Pons (tissue), 1 donor: ENCODE measurements at regions not wholly inside any gene's neighbourhood (a gene's known extent, or its start where the extent isn't known, plus 50 kb on each side); places are given as distances from the start of the nearest gene placed in this dataset.

Experiments used
- DNase-seq: peaks from one replicate; pipeline ENCODE4 v3.0.0-alpha.2; 2016; ENCODE audit warnings: low spot score

DNA sequence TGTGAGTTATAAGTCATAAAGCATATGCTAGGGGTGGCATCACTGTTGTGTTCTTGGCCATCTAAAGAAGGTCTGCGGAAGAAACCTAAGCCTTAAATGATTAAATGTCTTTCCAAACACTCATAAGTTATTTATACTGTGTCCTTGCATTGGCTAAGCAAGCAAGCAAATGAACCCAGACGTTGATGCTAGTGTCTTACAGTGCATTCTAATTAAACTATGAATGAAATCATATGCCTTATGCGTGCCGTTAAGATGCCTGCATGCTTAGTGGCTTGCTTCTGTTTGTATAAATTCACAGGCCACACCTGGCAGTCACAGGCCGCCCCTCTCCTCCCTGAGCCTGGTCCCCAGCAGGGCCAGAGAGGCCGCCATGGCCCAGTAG lies 49.9 kb downstream of the RIN2 start:
- DNase-seq = no peak

DNA sequence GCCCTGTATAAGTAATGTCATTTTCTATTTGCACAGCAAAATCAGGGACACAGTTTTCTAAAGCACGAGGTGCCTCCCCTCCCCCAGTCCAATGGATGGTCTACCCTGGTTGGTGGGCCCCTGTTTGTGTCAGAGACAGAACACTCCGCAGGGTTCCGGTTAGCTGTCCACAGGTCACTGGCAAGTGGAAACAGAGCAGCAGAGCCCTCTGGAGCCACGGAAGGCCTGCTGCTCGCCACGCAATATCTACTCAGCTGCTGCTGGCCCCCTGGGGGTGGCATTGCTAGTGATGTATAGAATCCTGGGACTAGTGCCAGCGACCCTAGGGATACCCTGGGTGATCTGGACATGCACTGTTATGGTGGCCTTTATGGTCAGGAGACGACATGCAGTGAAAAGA lies 50.4 kb downstream of the RIN2 start:
- DNase-seq = no peak

- no peak for DNase-seq
These were observed 51.4 kb downstream of the RIN2 start for GRCh38 chr20:19809505-19809904.

DNA sequence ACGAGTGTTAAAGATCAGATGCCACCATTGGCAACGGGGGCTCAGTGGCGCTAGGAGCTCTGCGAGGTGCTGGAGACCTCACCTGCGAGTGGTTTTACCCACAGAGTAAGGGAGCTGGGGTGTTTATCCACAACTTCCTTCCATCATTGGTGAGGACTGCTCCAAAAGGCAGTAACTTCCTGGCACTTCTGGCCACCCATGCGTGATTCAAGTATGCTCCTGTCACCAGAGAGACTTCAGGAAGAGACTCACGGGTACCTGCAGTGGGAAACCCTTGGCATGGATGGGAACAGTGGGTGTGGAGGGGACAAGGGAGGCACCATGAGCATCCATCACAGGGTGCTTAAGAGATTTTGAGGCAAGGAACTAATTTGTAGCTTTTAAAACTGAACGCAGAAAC lies 53.2 kb downstream of the RIN2 start:
- no peak for DNase-seq

DNA sequence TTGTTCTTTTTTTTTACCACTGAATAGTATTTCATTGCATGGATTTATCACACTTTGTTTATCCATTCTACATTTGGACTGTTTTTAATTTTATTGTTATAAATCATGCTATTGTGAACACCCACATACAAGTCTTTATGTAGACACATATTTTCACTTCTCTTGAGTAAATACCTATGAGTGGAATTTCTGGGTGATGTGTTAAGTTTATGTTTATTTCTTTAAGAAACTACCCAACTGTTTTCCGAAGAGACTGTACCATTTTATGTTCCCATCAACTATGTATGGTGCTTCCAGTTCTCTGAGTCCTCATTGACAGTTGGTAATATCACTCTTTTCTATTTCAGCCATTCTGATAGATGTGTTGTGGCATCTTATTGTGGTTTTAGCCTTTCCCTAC lies 54.0 kb downstream of the RIN2 start:
- no peak for DNase-seq

- no peak for DNase-seq
These were observed 54.6 kb downstream of the RIN2 start for GRCh38 chr20:19812696-19813095.

GRCh38 chr20:19813846-19814640 lies 56.0 kb downstream of the RIN2 start:
- peak; percentile 55 for DNase-seq

GRCh38 chr20:19815553-19815991 lies 57.5 kb downstream of the RIN2 start:
- DNase-seq = peak; percentile 38

GRCh38 chr20:19816386-19816785 lies 58.3 kb downstream of the RIN2 start:
- DNase-seq = no peak

GRCh38 chr20:19817017-19817416 lies 59.0 kb downstream of the RIN2 start:
- DNase-seq = no peak

DNA sequence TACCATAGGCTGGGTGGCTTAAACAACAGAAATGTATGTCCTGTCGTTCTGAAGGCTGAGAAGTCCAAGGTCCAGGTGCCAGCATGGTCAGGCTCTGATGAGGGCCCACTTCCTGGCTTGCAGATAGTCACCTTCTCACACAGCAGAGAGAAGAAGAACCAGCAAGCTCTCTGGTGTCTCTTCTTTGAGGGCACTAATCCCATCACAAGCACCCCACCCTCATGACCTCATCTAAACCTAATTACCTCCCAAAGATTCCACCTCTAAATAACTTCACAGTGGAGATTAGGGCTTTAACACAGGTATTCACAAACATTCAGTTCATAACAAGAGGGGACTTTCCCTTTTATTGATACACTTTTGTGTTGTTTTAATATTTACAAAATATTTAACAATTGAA lies 61.1 kb downstream of the RIN2 start:
- no peak for DNase-seq

DNA sequence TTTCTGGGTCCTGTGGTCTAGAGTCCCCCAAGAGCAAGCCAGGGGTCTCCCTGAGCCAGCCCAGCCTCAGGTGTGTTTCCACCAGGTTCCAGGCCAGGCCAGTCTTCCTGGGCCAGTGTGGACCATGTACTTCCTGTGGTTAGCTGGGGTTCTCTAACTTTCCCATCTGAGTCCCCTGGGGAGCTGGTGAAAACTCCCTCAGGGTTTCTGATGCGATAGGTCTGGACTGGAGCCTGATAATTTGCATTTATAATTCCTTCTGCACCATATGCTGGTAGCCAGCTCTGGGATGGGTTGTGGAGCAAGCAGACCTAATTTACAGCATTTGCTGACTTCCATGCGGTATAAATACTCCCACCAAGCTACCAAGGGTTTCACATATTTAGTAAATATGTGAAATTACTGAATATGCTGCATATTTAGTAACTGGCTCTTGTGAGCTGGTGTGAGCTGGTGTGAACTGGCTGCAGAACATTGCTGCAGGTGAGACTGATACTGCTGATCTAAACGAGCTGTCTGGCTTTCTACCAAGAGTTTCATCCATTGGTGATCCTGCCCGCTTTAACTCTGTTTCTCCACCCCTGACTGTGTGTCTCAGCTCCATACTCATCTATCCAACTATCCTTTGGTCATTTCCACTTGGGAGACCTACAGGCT lies 62.6 kb downstream of the RIN2 start:
- no peak for DNase-seq

DNA sequence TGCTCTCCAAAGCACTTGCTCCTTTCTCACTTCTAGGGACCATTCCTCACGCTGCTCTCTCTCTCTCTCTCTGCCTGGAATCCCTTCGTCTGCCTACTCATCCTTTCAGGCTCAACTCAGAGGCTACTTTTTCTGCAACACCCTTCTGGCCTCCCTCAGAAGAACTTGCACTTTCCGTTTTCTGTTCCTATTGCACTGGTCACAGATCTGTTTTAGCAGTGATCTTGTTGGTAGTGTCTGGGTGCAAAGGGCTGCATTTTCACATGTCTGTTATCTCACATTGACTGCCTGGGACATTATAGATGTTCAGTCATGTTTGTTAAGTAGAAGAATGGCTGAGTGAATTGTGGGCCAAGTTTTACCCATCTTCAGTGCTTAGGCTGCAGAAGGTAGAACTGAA lies 63.5 kb downstream of the RIN2 start:
- no peak for DNase-seq

GRCh38 chr20:19823216-19823615 lies 65.2 kb downstream of the RIN2 start:
- no peak for DNase-seq

GRCh38 chr20:19823971-19824370 lies 65.9 kb downstream of the RIN2 start:
- DNase-seq = no peak

GRCh38 chr20:19824861-19825260 lies 66.8 kb downstream of the RIN2 start:
- DNase-seq = no peak

DNA sequence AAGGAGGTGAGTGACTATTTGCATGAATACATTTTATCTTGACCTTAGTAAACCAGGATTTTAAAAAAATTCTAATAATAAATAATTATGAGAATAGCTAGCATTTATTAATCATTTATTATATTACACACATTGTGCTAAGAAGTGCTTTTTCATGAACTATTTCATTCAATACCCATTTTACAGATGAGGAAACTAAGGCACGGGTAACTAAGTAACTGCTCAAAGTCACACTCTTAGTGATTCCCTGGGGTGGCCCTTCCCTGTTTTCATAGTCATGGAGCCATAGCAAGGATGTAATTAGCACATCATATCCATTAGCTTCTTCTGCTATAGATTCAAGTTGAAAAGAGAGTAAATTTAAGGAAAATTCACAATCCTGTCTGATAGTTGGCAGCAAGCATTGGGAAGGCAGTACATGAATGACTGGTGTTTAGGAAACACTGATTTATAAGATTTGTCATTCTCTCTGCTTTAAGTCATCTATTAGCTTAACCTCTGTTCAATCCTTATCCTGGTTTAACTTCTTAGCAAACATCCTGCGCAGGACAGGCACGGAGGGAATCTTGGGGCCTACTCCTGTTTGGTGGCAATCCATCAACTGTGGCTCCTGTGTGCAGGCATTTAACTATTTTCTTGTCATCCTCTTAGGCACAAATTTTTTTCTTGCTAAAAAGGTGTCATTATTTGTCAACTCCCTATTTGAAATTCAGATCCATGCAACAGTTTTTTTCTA lies 68.3 kb downstream of the RIN2 start:
- DNase-seq = no peak

DNA sequence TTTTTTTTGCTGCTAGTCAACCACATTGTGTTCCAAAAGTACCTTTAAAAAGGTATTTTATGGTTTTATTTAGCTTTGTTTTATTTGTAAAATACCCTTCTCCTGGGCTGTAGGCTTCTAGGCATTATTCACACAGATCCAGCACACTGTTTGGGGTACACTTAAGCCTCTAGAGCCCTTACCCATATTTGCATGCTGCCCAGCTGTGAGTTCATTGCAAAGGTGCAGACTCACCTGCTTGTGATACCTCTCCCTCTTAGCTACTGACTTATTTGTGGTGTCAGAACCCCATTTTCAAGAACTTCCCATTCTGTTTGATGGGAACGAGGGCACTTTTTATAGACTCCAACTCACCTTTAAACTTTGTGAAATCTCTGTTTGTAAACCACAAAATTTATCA lies 69.8 kb downstream of the RIN2 start:
- no peak for DNase-seq

- DNase-seq = peak; percentile 72
These were observed 70.2 kb downstream of the RIN2 start for GRCh38 chr20:19828232-19828631.

DNA sequence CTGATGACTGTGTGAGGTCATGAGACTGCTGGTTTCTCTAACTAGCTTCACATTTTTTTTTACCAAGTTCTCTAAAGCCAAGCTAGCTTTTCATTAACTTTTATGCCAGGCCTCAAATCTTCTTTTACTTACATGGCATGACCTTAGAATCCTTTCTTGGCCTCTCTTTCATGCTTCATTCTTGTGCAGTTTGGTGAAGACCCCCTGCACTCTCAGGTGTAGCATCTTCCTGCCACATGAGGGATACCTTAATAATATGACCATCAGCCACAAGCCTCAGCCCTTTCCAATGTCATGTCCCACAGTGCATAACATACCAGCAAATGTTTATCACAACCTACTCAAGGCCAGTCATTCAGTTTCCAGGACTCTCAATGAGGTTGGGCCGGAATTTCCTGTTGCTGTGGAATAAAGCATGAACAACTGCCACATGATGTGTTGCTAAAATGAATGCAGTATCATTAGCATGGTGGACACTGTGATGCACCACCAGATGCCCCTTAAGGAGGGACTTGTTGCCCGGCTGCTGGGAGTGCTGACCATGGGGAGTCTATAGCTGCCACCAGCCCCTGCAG lies 72.2 kb downstream of the RIN2 start:
- DNase-seq = no peak

DNA sequence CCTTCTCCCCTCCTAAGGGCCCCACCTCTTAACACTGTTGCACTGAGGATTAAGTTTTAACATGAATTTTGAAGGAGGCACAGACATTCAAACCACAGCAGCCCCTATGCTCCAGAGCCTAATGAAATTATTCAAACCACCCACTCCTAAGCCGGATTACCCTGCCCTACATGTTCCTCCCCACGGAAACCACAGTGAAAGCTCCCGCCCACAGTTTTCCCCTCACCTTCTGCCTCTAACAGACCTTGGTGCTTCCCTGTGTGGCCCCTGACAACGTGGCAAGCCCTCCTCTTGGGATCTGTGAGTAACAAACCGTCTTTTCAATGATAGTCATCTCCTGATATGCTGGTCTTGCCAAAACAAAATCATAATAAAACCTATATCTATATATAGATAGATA lies 74.8 kb downstream of the RIN2 start:
- no peak for DNase-seq

- no peak for DNase-seq
These were observed 75.3 kb downstream of the RIN2 start for GRCh38 chr20:19833395-19833794.

DNA sequence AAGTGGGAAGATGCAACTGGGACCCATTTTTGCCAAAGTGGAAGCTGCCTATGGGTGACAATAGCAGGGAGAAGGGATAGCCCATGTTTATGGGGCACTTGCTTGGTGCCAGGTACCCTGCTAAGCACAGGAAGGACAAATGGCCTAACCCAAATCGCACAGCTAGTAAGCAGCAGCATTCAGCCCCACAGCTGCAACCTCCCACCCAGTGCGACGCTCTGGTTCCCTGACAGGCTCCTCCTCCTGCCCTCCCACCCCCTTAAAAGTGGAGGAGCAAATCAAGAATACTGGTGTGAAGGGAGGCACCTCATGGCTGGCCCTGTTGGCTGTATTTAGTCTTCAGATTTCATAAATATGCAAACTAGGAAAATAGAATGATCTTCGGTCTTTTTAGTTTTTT lies 76.2 kb downstream of the RIN2 start:
- DNase-seq = no peak
